ENCODE measurements at regions not wholly inside any gene's neighbourhood (a gene's known extent, or its start where the extent isn't known, plus 50 kb on each side); places are given as distances from the start of the nearest gene placed in this dataset.

DNA sequence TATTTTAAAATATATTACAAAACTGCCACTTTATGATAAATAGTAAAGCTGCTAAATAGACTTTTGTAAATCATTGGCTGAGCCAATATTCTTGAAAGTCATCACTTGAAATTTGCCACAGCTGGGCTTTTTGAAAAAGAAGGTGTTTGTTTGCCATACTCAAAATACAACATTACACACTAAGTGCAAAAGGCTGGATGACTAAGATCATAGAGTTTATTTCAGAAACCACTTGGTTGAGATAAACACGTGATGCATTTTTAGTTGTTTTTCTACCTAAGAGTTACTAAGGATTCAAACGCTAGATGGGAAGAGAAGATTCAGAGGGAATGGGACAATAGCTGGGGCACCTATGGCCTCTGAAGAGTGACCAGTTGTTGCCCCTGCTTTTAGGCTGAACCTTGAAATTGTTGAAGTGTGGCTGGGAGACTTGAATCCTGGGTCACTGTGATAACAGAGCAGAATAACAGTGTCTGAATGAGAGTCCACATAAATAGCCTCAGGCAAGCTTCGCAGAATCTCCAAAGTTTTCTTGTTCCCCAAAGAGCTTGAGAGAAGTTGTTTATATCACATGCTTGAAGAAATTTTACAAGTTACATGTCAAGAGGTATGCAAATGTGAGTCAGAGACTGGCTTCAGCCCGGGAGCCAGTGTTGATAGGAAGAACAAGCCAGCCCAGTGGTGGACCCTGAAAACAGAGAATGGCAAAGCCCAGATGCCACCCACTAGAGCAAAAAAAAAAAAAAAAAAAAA, 409.8 kb downstream of the GPD2 start:
- intact Hi-C loops (cut with DNase I; ENCODE audit: low total_unique reads), result no loop called here
- H3K27me3 ChIP-seq, result no peaks in the 10 kb centered on the region
- H3K9me3 ChIP-seq, result no peaks in the 10 kb centered on the region
- no peak overlapping the region for H3K27ac ChIP-seq
- no peak for DNase-seq
- H3K36me3 ChIP-seq (ENCODE audit: low read depth, missing control alignments), result no peaks in the 10 kb centered on the region
- H3K4me1 ChIP-seq, result no peaks in the 10 kb centered on the region
- TF ChIP-seq, protein P1, sequence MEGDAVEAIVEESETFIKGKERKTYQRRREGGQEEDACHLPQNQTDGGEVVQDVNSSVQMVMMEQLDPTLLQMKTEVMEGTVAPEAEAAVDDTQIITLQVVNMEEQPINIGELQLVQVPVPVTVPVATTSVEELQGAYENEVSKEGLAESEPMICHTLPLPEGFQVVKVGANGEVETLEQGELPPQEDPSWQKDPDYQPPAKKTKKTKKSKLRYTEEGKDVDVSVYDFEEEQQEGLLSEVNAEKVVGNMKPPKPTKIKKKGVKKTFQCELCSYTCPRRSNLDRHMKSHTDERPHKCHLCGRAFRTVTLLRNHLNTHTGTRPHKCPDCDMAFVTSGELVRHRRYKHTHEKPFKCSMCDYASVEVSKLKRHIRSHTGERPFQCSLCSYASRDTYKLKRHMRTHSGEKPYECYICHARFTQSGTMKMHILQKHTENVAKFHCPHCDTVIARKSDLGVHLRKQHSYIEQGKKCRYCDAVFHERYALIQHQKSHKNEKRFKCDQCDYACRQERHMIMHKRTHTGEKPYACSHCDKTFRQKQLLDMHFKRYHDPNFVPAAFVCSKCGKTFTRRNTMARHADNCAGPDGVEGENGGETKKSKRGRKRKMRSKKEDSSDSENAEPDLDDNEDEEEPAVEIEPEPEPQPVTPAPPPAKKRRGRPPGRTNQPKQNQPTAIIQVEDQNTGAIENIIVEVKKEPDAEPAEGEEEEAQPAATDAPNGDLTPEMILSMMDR (IDR thresholded peaks at IDR 0.05), result no peak
- no peak for TF ChIP-seq POLR2A (IDR thresholded peaks at IDR 0.05)
- H3K4me3 ChIP-seq, result no peak overlapping the region
- 72 to 73% methylated on average over 4 of the region's 4 CpGs for WGBS, 2 donors

DNA sequence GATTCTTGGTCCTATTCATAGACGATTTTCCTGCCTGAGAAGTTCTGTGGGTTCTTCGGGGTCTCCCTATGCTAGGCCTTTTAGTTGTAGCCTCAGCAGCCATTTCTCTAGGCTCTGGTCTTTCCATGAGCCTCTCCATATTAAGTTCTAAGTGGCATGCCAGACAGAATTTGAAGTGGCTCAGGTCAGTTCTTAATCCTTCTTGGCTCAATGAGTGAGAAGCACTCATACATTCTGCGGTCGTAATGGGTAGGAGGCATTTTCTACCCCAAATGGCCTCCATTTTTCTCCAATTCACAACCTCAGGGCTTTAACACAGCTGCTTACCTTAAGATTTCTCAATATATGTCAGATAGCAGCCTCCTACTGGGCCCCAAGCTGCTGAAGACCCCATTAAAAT, 405.3 kb upstream of the GALNT5 start:
- Histone ChIP-seq H3K9me3 (no peaks in the 10 kb centered on the region), H3K36me3 (ENCODE audit: low read depth, missing control alignments) (no peaks in the 10 kb centered on the region), H3K27me3 (no peaks in the 10 kb centered on the region), H3K4me1 (no peaks in the 10 kb centered on the region), H3K27ac (no peak overlapping the region), H3K4me3 (no peak overlapping the region)
- no peak for DNase-seq
- TF ChIP-seq POLR2A (IDR thresholded peaks at IDR 0.05), result no peak
- TF ChIP-seq, protein P1 (IDR thresholded peaks at IDR 0.05), result no peak
- WGBS, 2 donors, result 91% methylated on average over 4 of the region's 4 CpGs
- intact Hi-C loops (cut with DNase I; ENCODE audit: low total_unique reads), result no loop called here

DNA sequence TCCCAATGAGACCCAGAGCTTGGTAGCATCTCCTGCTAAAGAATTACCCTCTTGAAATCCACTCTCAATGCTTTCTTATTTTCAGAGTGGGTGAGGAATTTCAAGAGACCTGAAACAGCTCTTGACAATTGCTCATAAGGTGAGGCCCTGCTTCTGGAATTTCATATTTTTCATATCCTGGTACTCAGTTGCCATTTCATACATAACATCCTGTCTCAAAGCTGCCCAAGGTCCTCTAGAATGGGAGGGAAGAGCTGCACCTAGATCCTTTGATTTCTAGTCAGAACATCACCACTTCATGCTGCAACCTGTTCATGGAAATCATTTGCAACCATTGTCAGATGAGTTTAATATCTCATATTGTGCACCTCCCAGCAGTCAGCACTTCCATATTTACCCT, 404.8 kb upstream of the GALNT5 start:
- H3K4me1 ChIP-seq, result no peaks in the 10 kb centered on the region
- H3K4me3 ChIP-seq, result no peak overlapping the region
- H3K9me3 ChIP-seq, result no peaks in the 10 kb centered on the region
- H3K36me3 ChIP-seq (ENCODE audit: low read depth, missing control alignments), result no peaks in the 10 kb centered on the region
- intact Hi-C loops (cut with DNase I; ENCODE audit: low total_unique reads), result no loop called here
- H3K27ac ChIP-seq, result no peak overlapping the region
- H3K27me3 ChIP-seq, result no peaks in the 10 kb centered on the region
- DNase-seq, result no peak
- TF ChIP-seq, protein P1 (IDR thresholded peaks at IDR 0.05), result no peak
- no peak for TF ChIP-seq POLR2A (IDR thresholded peaks at IDR 0.05)

DNA sequence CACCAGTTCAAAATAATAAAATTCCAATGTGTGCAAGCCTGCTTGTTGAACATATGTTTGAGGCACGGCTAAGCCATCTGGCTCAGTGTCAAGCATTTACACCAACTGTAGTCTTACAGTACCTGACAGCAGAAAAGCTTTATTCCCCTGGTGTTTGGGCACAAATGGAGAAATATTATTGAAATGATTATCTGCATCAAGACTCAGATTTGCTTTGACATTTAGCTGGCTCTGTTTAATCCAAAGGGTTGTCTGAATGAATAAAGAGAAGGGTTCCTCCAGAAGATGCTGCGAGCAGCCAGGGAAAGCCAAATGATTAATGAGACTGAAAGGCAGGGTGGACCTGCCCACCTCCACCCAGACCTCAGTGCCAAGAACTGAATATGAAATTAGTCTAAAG, 393.2 kb upstream of the GALNT5 start:
- intact Hi-C loops (cut with DNase I; ENCODE audit: low total_unique reads), result no loop called here
- H3K4me1 ChIP-seq, result no peaks in the 10 kb centered on the region
- no peaks in the 10 kb centered on the region for H3K9me3 ChIP-seq
- TF ChIP-seq, protein P1 (IDR thresholded peaks at IDR 0.05), result no peak
- TF ChIP-seq POLR2A (IDR thresholded peaks at IDR 0.05), result no peak
- no peak for DNase-seq
- H3K36me3 ChIP-seq (ENCODE audit: low read depth, missing control alignments), result no peaks in the 10 kb centered on the region
- H3K27ac ChIP-seq, result no peak overlapping the region
- WGBS, 2 donors, result 53 to 60% methylated on average over 2 of the region's 2 CpGs
- no peaks in the 10 kb centered on the region for H3K27me3 ChIP-seq
- H3K4me3 ChIP-seq, result no peak overlapping the region

DNA sequence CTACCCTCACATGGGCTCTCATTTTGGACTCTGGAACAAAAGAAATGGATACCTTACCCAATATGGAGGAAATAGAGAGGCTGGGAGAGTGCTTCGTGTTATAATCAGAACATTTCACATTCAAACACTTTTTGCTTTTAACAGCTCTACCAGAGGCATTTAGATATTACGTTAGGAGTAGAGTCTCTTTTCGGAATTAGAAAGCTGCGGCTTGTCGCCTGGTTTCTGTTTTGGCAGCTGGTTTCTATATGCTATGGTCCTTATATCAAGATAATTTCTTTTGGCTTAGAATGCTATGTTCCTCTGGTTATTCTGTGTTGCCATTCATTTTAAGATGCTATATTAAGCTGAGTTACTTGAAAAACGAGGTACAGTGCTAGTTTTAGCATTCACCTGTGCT, 392.8 kb upstream of the GALNT5 start:
- no peak for TF ChIP-seq POLR2A (IDR thresholded peaks at IDR 0.05)
- TF ChIP-seq, protein P1 (IDR thresholded peaks at IDR 0.05), result no peak
- Histone ChIP-seq H3K9me3 (no peaks in the 10 kb centered on the region), H3K4me3 (no peak overlapping the region), H3K4me1 (no peaks in the 10 kb centered on the region), H3K36me3 (ENCODE audit: low read depth, missing control alignments) (no peaks in the 10 kb centered on the region), H3K27ac (no peak overlapping the region), H3K27me3 (no peaks in the 10 kb centered on the region)
- DNase-seq, result no peak
- WGBS, 2 donors, result 68 to 77% methylated on average over 6 of the region's 6 CpGs
- intact Hi-C loops (cut with DNase I; ENCODE audit: low total_unique reads), result no loop called here

All from testis (tissue), 2 donors.